Activated CD4-positive, alpha-beta T cell treated with anti-CD3 and anti-CD28 coated beads, Interleukin-2, amount 10 ng/mL, durations not matched to agents 24 days and 14 days (primary cell): ENCODE measurements at regions not wholly inside any gene's neighbourhood (a gene's known extent, or its start where the extent isn't known, plus 50 kb on each side); places are given as distances from the start of the nearest gene placed in this dataset.

Source experiments
- DNase-seq: peaks from one replicate; pipeline ENCODE4 v3.0.0; 2022
- H3K27ac Mint-ChIP-seq: one replicate; pipeline ENCODE4 v1.8.0; 2022; ENCODE audit warnings: mild to moderate bottlenecking, mixed read lengths
- H3K27me3 Mint-ChIP-seq: one replicate; pipeline ENCODE4 v1.8.0; 2022; ENCODE audit warnings: mixed read lengths
- H3K36me3 Mint-ChIP-seq: one replicate; pipeline ENCODE4 v1.8.0; 2022; ENCODE audit warnings: low read depth, mild to moderate bottlenecking, mixed read lengths
- H3K4me1 Mint-ChIP-seq: one replicate; pipeline ENCODE4 v1.8.0; 2021; ENCODE audit warnings: mixed read lengths
- H3K4me3 Mint-ChIP-seq: one replicate; pipeline ENCODE4 v1.8.0; 2022; ENCODE audit warnings: mild to moderate bottlenecking, moderate library complexity, mixed read lengths
- H3K9me3 Mint-ChIP-seq: one replicate; pipeline ENCODE4 v1.8.0; 2021; ENCODE audit warnings: mixed read lengths
- intact Hi-C: fragments of 100-400 bp; cut with micrococcal nuclease; formaldehyde crosslinking; loops from one replicate; pipeline ENCODE4 v1.15.1; 2023

- Mint-ChIP-seq H3K9me3 (no peaks in the 10 kb centered on the region), H3K4me1 (no peaks in the 10 kb centered on the region), H3K36me3 (no peaks in the 10 kb centered on the region), H3K27me3 (peaks cover 15% of the 10 kb centered on the region), H3K27ac (no peak overlapping the region), H3K4me3 (no peak overlapping the region)
- DNase-seq: no peak
- intact Hi-C loops: no loop called here
Observed at GRCh38 chr1:38222891-38223290, 176.3 kb upstream of the POU3F1 start.

- Mint-ChIP-seq H3K36me3 (no peaks in the 10 kb centered on the region), H3K4me3 (no peak overlapping the region), H3K4me1 (no peaks in the 10 kb centered on the region), H3K27me3 (peaks cover 15% of the 10 kb centered on the region), H3K27ac (no peak overlapping the region), H3K9me3 (no peaks in the 10 kb centered on the region)
- DNase-seq: no peak
- intact Hi-C loops: no loop called here
Observed at GRCh38 chr1:38221006-38221649, 174.5 kb upstream of the POU3F1 start.

GRCh38 chr1:38217316-38217715 is 170.7 kb upstream of the POU3F1 start:
- Mint-ChIP-seq H3K27ac (no peak overlapping the region), H3K27me3 (peaks cover 27% of the 10 kb centered on the region), H3K4me1 (no peaks in the 10 kb centered on the region), H3K9me3 (no peaks in the 10 kb centered on the region), H3K4me3 (no peak overlapping the region), H3K36me3 (no peaks in the 10 kb centered on the region)
- no peak for DNase-seq
- intact Hi-C loops: no loop called here

GRCh38 chr1:38213646-38214434 is 167.2 kb upstream of the POU3F1 start:
- Mint-ChIP-seq H3K4me1 (no peaks in the 10 kb centered on the region), H3K9me3 (no peaks in the 10 kb centered on the region), H3K27ac (no peak overlapping the region), H3K36me3 (no peaks in the 10 kb centered on the region), H3K4me3 (no peak overlapping the region), H3K27me3 (peaks cover 21% of the 10 kb centered on the region)
- DNase-seq: no peak
- intact Hi-C loops: no loop called here

GRCh38 chr1:38210895-38211177 is 164.2 kb upstream of the POU3F1 start:
- Mint-ChIP-seq H3K9me3 (no peaks in the 10 kb centered on the region), H3K27ac (no peak overlapping the region), H3K4me1 (no peaks in the 10 kb centered on the region), H3K36me3 (no peaks in the 10 kb centered on the region), H3K27me3 (peaks cover 21% of the 10 kb centered on the region), H3K4me3 (no peak overlapping the region)
- intact Hi-C loops: no loop called here
- DNase-seq: no peak

DNA sequence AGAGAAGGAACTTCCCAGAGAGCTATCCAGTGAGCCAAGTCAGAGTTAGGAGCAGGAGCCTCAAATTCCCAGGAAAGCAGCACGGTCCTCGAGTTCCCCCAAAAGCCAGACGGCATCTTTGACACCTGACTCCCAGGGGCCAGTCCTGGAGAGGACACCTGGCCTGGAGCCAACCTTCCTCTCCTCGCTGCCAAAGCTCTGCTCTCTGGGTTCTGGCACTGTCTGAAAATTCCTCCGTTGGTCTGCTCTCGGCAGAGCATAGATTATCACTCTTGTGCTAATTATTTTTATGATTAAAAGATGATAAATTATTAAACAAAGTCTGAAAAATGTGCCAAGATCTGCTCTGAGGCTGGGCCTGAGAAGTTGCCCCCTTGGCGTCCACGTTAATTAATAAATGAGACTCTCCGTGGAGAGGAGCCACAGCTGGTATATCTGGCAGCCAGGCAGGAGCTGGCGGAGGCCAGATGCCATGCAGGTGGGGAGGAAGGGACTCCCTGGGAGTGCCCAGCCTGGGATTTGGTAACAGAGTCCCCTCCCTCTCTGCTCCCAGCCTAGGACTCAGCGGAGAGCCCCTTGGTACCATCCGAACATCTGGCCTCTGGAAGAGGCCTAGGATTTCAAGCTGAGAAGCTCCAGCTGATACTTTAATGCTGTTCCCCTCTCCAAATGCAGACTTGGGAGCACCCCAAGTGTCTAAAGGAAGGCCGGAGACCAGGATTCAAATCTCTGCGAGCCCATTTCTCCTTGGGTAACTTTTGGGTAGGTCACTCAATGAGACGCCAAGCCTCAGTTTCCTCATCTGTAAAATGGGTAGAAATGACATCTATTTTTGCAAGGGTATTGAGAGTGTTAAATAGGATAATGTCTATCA is 163.7 kb upstream of the POU3F1 start:
- Mint-ChIP-seq H3K36me3 (no peaks in the 10 kb centered on the region), H3K27ac (no peak overlapping the region), H3K27me3 (peaks cover 20% of the 10 kb centered on the region), H3K4me3 (no peak overlapping the region), H3K9me3 (no peaks in the 10 kb centered on the region), H3K4me1 (no peaks in the 10 kb centered on the region)
- intact Hi-C loops: no loop called here
- DNase-seq: no peak

- Mint-ChIP-seq H3K9me3 (no peaks in the 10 kb centered on the region), H3K36me3 (no peaks in the 10 kb centered on the region), H3K4me3 (no peak overlapping the region), H3K4me1 (no peaks in the 10 kb centered on the region), H3K27ac (no peak overlapping the region), H3K27me3 (peaks cover 13% of the 10 kb centered on the region)
- intact Hi-C loops: no loop called here
- DNase-seq: no peak
Observed at GRCh38 chr1:38208716-38209632, 162.4 kb upstream of the POU3F1 start.

GRCh38 chr1:38207906-38208305 is 161.3 kb upstream of the POU3F1 start:
- Mint-ChIP-seq H3K27ac (no peak overlapping the region), H3K9me3 (no peaks in the 10 kb centered on the region), H3K4me3 (no peak overlapping the region), H3K4me1 (no peaks in the 10 kb centered on the region), H3K27me3 (peaks cover 7% of the 10 kb centered on the region), H3K36me3 (no peaks in the 10 kb centered on the region)
- intact Hi-C loops: no loop called here
- no peak for DNase-seq

DNA sequence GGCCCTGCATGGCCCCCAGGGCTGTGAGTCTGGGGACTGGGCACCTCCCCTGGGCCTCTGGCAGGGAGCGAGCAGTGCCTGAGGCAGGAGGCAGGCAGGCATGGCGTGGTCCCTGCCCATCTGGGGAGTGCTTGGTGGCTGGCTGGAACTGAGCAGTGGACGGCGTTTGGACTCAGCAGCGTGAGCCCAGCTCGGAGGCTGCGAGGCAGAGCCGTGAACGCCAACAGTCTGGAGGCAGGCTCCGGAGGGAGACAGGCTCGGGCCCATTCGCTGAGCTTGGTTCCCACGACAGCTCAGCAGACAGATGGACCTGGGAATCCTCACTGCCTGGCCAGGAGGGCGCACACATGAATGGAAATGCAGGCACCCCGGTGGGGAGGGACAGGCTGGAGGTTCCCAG is 160.7 kb upstream of the POU3F1 start:
- intact Hi-C loops: no loop called here
- H3K9me3 Mint-ChIP-seq: no peaks in the 10 kb centered on the region
- H3K4me3 Mint-ChIP-seq: no peak overlapping the region
- H3K27ac Mint-ChIP-seq: no peak overlapping the region
- peaks cover 6% of the 10 kb centered on the region for H3K27me3 Mint-ChIP-seq
- no peak for DNase-seq
- no peaks in the 10 kb centered on the region for H3K36me3 Mint-ChIP-seq
- H3K4me1 Mint-ChIP-seq: no peaks in the 10 kb centered on the region

GRCh38 chr1:38204698-38205097 is 158.1 kb upstream of the POU3F1 start:
- H3K4me3 Mint-ChIP-seq: no peak overlapping the region
- DNase-seq: no peak
- no peaks in the 10 kb centered on the region for H3K36me3 Mint-ChIP-seq
- no peak overlapping the region for H3K27ac Mint-ChIP-seq
- peaks cover 3% of the 10 kb centered on the region for H3K27me3 Mint-ChIP-seq
- H3K9me3 Mint-ChIP-seq: no peaks in the 10 kb centered on the region
- intact Hi-C loops: no loop called here
- no peaks in the 10 kb centered on the region for H3K4me1 Mint-ChIP-seq

DNA sequence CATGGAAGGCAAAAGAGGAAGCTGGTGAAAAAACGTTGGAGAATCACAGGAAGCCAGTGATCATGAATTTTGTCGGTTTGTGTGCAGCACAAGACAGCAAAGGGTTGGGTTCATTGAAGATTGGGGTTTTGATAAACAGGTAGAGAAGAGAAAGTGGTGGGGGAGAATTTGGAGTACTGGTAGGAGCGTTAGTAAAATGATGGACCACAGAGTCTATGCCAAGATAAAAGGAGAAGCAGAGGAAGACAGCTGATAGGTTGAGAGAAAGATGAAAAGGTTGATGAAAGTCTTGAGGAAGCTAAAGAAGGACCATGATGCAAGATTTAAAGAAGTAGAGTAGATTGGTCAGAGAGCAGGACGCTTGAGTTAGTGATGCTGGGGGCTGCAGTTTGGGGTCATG is 156.8 kb upstream of the POU3F1 start:
- Mint-ChIP-seq H3K27me3 (peaks cover 7% of the 10 kb centered on the region), H3K4me1 (no peaks in the 10 kb centered on the region), H3K36me3 (no peaks in the 10 kb centered on the region), H3K4me3 (no peak overlapping the region), H3K27ac (no peak overlapping the region), H3K9me3 (no peaks in the 10 kb centered on the region)
- intact Hi-C loops: no loop called here
- no peak for DNase-seq

DNA sequence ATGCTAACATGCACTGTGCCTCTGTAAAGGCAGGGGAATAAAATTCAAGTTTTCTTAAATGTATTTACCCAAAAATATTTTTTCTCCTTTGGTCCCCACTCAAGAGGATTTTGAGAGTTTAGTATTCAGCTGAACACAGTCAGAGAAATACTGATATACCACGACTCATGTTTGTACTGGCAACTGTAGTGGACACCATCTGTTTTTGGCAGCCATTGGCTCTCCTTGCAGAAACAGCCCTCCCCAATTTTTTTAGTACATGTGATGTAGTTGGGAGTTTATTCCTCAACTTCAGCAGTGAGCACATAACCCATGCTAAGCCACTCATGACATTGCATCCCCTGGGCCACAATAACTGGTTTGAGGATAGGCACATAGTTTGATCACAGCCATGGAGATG is 154.8 kb upstream of the POU3F1 start:
- intact Hi-C loops: no loop called here
- H3K4me1 Mint-ChIP-seq: no peaks in the 10 kb centered on the region

DNA sequence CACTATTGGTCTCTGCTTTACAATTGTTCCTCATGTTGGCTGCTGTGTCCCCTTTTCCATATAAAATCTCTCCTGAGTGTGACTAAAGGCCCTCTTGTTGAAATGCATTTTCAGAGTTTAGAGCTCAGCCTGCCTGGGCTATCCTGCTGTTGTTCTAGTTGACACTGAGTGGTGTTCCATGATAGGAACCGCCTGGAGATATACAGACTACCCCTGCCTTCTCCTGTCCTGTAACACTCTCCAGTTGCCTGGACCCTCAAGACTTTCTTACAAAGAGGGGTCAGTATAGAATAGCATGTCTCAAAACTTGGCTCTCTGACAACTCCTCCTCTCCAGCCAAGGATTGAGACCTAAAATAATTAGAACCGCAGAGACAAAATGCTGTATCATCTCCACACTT is 152.0 kb upstream of the POU3F1 start:
- H3K36me3 Mint-ChIP-seq: no peaks in the 10 kb centered on the region
- no peak for DNase-seq
- H3K4me1 Mint-ChIP-seq: no peaks in the 10 kb centered on the region
- H3K27ac Mint-ChIP-seq: no peak overlapping the region
- no peak overlapping the region for H3K4me3 Mint-ChIP-seq
- intact Hi-C loops: no loop called here
- peaks cover 7% of the 10 kb centered on the region for H3K27me3 Mint-ChIP-seq
- no peaks in the 10 kb centered on the region for H3K9me3 Mint-ChIP-seq

More for the DNA sequence above, 154.8 kb upstream of the POU3F1 start:
- Mint-ChIP-seq H3K27me3 (peaks cover 7% of the 10 kb centered on the region), H3K27ac (no peak overlapping the region), H3K36me3 (no peaks in the 10 kb centered on the region), H3K9me3 (no peaks in the 10 kb centered on the region), H3K4me3 (no peak overlapping the region)
- DNase-seq: no peak
